ENCODE measurements at regions not wholly inside any gene's neighbourhood (a gene's known extent, or its start where the extent isn't known, plus 50 kb on each side); places are given as distances from the start of the nearest gene placed in this dataset.
"Not testable (repeated sequence)": the region's sequence is repeated elsewhere in the genome, so short reads cannot be mapped to it uniquely, and the experiment has no call there.

DNA sequence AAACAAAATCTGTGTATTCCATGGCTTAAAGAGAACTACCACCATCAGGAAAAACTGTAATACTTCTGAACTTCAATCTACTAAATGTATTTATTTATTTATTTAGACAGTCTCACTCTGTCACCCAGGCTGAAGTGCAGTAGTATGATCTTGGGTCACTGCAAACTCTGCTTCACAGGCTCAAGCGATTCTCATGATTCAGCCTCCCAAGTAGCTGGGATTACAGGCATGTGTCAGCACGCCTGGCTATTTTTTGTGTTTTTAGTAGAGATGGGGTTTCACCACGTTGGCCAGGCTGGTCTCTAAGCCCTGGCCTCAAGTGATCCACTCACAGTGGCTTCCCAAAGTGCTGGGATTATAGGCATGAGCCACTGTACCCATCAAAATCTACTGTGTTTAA is 202.3 kb upstream of the POU1F1 start:
- DNase-seq = no peak

DNA sequence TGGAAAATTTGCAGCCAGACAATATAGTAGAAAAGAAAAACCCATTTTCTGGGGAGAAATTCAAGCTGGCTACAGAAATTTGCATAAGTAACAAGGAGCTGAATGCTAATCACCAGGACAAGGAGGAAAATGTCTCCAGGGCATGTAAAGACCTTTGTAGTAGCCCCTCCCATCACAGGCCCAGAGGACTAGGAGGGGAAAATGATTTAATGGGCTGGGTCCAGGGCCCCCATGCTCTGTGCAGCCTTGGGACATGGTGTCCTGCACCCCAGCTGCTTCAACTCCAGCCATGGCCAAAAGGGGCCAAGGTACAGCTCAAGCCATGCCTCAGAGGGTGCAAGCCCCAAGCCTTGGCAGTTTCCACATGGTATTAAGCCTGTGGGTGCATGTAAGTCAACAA is 197.6 kb upstream of the POU1F1 start:
- no peak for DNase-seq

- no peak for DNase-seq
Measured at GRCh38 chr3:87468938-87469337, 192.6 kb upstream of the POU1F1 start.

- DNase-seq = no peak
Measured at GRCh38 chr3:87468235-87468634, 191.9 kb upstream of the POU1F1 start.

DNA sequence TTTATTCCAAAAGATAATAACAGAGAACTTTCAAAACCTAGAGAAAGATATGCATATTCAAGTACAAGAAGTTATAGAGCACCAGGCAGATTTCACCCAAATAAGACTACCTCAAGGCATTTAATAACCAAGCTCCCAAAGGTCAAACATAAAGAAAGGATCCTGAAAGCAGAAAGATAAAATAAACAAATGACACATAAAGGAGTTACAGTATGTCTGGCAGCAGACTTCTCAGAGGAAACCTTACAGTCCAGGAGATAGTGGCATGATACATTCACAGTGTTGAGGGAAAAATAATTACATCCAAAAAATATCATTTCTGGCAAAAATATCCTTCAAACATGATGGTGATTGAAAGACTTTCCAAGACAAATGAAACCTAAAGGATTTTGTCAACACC is 185.8 kb upstream of the POU1F1 start:
- DNase-seq = no peak

DNA sequence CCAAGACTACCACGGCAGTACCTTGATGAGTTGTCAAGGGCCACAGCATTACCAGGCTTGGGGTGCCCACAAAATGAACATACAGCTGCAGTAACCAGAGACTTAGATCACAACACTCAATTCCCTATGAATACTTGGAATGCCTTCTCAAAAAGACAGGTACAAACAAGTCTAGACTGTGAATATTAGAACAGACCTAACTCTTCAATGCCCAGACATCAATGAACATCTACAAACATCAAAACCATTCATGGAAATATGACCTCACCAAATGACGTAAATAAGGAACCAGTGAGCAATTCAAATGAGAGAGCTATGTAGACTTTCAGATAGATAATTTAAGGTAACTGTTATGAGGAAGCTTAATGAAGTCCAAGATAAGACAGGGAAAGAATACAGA is 185.1 kb upstream of the POU1F1 start:
- DNase-seq = no peak

GRCh38 chr3:87461036-87461435 is 184.7 kb upstream of the POU1F1 start:
- no peak for DNase-seq

- DNase-seq = no peak
Measured at GRCh38 chr3:87448558-87448957, 172.2 kb upstream of the POU1F1 start.

DNA sequence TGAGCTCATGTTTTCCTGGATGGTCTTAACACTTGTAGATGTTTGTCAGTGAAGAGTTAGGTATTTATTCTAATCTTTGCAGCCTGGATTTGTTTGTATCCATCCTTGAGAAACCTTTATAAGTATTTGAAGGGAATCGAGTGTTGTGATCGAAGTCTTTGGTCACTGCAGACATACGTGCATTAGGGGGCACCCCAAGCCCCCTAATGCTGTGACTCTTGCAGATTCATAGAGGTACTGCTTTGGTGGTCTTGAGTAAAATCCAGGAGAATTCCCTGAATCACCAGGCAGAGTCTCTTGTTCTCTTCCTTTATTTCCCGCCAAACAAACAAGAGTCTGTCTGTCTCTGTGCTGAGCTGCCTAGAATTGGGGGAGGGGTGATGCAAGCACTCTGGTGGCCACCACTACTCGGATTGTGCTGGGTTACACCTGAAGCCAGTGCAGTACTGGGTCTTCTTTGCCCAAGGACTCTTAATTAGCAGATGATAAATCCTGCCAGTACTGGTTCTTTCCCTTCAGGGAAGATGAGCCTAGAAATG is 170.5 kb upstream of the POU1F1 start:
- DNase-seq = no peak

GRCh38 chr3:87442470-87442869 is 166.1 kb upstream of the POU1F1 start:
- no peak for DNase-seq

DNA sequence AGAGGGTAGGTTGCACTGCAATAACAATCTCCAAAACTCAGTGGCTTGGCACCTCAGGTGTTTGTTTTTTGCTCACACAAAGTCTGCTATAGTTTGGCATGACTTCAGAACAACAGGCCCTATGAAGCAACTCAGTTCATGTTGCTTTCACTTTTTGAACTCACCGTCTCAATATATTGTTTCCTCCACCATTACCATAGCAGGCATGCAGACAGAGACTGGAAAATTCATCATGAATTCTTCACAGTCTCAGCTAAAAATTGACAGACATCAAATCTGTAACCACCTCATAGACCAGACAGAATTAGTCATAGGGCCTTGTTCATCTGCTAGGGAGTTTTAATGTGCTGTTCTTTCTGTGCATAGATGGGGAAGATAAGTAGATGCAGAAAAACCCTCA is 161.4 kb upstream of the POU1F1 start:
- DNase-seq = no peak

DNA sequence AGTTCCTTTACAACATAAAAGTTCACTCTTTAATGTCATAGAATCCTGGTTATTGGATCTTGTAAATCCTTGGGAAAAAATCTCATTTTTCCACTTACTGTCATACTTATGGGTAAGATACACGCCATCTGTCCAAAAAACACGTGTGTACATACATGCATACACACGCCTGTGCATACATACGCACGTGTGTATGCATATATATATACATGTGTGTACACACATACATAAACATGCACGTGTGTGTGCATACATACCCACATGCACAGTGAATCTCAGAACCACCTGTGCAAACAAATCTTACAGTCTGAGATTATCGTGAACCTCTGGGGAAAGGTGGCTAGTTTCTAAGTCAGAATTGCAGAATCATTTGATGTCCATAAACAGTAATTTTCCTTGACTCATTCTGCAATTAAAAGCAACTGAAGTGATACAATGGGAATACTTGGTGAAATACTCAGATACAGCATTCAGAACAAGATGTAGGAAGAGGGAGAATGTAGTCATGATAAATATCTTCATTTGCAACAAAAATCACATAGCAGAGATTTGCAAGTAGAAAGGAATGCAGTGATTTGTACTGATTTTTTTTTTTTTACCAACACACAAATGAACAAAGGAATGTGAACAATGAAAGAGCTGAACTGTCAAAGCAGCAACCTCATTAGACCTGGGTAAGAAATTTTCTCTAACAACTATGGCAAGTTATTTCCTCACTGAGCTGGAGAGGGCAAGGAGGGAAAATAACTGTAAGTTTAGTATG is 160.6 kb upstream of the POU1F1 start:
- DNase-seq = no peak

GRCh38 chr3:87435926-87436620 is 159.7 kb upstream of the POU1F1 start:
- DNase-seq = no peak

GRCh38 chr3:87433445-87433844 is 157.1 kb upstream of the POU1F1 start:
- not testable (repeated sequence) for DNase-seq

DNA sequence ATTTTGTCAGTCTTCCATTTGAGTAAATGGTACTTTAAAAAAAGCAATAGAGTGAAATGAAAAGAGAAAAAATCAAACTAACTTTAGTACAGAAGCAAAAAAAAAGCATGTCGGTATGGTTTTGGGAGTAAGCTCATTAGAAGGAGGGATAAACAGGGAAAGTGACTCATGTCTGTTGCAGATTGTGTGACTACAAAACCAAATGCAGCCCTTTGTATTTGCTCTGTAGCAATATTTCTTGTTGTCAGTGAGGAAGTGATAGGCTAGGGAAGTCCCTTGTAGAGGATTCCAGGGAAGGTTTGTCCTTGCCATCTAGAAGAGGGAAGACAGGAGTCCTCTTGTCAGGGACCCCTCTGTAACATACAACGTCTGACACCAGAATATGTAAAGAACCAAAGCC is 150.5 kb upstream of the POU1F1 start:
- no peak for DNase-seq

GRCh38 chr3:87425056-87425455 is 148.7 kb upstream of the POU1F1 start:
- no peak for DNase-seq

GRCh38 chr3:87423336-87423735 is 147.0 kb upstream of the POU1F1 start:
- DNase-seq = no peak

- DNase-seq = no peak
Measured at GRCh38 chr3:87422333-87422732, 145.9 kb upstream of the POU1F1 start.

- no peak for DNase-seq
Measured at GRCh38 chr3:87420171-87420570, 143.8 kb upstream of the POU1F1 start.

DNA sequence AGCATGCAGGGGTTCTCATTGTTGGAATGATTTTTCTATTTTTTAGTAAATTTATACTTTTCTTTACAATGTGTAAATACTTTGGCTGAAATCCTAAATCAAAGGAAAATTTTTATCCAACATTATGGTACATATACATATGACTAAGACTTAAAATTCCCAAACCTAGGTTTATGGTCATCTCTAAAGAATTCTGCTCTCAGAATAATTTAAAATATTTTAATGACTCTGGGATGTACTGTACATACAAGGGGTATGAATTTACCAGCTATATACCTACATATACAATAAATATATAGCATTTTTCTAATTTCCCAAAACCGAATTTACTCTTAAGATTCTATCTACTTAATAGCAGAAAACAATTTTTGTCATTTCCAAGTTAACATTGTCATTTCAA is 137.9 kb upstream of the POU1F1 start:
- DNase-seq = no peak

GRCh38 chr3:87413814-87414213 is 137.4 kb upstream of the POU1F1 start:
- no peak for DNase-seq

- no peak for DNase-seq
Measured at GRCh38 chr3:87410110-87410509, 133.7 kb upstream of the POU1F1 start.

DNA sequence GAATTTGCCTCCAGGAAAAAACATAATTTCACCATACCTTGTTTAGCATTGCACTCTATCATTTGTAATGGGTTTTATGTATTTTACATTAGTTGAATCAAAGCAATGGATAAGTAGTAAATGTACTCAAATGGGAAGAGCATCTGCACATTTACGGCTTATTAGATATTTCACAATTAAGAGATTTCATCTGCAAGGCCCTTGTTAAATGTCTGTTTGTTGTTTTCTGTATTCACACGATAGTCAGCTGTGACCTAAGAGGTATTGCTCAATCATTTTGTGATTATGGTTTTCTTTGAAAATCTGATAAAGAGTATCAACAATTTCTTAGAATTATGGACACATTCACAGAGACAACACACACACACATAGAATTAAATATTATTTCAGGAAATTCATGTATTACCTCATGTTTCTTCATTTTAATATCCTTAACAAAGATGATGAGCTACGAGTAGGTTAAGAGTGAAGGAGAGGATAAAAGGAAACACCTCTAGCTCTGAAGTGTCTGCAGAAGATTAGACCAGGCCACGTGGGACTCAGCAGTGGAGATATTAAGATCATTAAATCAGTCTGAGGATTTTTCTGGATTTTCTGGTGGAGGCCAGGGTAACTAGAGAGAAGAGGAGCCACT is 121.9 kb upstream of the POU1F1 start:
- no peak for DNase-seq

- DNase-seq = no peak
Measured at GRCh38 chr3:87397211-87397610, 120.8 kb upstream of the POU1F1 start.

Measured in AML-193 (cell line).